GM10266 (cell line): ENCODE measurements at regions not wholly inside any gene's neighbourhood (a gene's known extent, or its start where the extent isn't known, plus 50 kb on each side); places are given as distances from the start of the nearest gene placed in this dataset.
"Not testable (repeated sequence)": the region's sequence is repeated elsewhere in the genome, so short reads cannot be mapped to it uniquely, and the experiment has no call there.

Source experiments
- DNase-seq: peaks from one replicate; pipeline ENCODE4 v3.0.0; 2012; ENCODE audit errors: extremely low spot score
- TF ChIP-seq, protein P1 (sequence below): IDR thresholded peaks from 2 replicates; pipeline ENCODE4 v1.5.1; 2012; ENCODE audit warnings: mild to moderate bottlenecking, low read depth; ENCODE audit not compliant: control insufficient read depth, insufficient read depth; ENCODE audit errors: missing control alignments

DNA sequence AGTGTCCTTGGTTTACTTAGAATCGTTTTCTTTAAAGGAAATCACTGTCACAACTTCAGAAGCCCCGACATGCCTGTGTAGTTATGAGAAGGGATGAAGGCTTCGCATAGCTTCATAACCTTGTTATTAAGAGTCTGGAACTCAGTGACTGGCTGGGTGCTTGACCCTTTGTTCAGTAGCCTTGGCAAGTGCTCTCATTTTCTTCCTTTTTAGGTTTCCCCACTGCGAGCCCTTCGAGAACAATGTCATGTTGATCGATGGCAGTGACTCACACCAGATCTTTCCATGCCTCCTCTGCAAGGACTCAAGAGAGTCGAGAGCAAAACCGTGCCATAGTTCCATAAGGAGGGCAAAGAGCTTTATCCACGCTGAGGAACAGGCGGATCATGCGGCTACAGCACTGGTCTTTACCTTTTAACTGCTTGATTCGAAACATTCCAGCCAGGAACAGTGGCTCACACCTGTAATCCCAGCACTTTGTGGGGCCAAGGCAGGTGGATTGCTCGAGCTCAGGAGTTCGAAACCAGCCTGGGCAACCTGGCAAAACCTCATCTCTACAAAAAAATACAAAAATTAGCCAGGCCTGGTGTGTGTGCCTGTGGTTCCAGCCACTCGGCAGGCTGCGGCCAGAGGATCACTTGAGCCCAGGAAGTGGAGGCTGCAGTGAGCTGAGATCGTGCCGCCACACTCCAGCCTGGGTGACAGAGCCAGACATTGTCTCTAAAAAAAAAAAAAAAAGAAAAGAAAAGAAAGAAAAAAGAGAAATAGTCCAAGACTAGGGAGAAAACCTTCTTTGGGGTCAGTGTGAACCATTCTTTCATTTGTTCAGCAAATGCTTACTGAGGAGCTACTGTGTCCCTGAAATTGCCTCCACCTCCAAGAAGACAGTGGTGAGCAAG lies 95.4 kb upstream of the ERRFI1 start:
- TF ChIP-seq, protein P1, sequence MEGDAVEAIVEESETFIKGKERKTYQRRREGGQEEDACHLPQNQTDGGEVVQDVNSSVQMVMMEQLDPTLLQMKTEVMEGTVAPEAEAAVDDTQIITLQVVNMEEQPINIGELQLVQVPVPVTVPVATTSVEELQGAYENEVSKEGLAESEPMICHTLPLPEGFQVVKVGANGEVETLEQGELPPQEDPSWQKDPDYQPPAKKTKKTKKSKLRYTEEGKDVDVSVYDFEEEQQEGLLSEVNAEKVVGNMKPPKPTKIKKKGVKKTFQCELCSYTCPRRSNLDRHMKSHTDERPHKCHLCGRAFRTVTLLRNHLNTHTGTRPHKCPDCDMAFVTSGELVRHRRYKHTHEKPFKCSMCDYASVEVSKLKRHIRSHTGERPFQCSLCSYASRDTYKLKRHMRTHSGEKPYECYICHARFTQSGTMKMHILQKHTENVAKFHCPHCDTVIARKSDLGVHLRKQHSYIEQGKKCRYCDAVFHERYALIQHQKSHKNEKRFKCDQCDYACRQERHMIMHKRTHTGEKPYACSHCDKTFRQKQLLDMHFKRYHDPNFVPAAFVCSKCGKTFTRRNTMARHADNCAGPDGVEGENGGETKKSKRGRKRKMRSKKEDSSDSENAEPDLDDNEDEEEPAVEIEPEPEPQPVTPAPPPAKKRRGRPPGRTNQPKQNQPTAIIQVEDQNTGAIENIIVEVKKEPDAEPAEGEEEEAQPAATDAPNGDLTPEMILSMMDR: no peak
- DNase-seq: no peak

DNA sequence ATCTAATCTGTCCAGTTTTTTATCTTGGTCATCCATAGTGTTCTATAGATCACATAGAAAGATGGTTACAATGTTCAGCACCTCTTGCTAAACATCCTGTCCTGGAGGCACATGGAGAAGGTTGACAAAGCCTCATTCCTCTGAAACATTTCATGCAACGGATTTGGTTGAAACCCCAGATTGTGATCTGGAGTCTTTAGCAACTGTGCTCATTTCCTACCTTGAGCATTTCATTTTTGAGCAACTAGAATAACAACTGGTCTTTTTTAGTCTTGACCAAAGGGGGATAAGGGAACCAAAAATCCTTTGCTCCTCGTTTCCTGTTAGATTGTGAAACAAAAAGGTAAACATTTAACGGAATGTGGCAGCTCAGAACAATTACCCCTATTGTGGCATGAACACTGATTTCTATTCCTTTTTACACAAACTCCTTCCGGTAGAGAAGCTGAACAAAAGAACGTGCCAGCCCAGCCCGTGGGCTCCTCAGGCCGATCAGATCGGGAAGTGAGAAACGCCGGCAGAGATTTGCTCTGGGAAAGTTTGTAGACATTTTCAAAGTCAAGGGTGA lies 94.7 kb upstream of the ERRFI1 start:
- TF ChIP-seq, protein P1: no peak
- no peak for DNase-seq

DNA sequence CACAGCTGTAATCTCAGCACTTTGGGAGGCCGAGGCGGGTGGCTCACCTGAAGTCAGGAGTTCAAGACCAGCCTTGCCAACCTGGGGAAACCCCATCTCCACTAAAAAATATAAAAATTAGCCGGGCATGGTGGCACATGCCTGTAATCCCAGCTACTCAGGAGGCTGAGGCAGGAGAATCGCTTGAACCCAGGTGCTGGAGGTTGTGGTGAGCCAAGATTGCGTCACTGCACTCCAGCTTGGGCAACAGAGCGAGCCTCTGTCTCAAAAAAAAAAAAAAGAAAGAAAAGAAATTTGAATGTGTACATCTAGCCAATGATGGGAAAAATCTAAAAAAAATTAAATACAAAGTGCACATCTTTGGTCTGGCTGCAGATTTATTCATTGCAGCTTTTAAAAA lies 92.6 kb upstream of the ERRFI1 start:
- not testable (repeated sequence) for DNase-seq

DNA sequence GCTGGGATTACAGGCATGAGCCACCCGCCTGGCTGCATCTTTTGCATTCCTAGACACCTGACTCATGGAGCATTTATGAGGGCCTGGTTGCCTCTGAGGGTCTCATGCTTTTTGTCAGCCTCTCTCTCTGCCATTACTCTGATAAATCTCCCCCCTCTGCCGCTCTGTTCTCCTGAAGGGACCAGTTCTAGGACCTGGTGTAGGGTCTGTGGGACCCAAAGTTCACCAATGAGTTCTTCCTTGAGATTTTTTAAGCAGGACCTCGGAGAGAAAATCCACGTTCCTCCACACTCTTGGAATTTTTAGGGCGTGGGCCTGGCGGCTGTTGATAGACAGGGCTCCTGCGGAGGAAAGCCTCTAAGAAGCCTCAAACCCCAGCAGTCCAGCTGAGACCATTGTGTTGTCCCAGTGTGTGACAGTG lies 91.9 kb upstream of the ERRFI1 start:
- no peak for DNase-seq
- TF ChIP-seq, protein P1: no peak

DNA sequence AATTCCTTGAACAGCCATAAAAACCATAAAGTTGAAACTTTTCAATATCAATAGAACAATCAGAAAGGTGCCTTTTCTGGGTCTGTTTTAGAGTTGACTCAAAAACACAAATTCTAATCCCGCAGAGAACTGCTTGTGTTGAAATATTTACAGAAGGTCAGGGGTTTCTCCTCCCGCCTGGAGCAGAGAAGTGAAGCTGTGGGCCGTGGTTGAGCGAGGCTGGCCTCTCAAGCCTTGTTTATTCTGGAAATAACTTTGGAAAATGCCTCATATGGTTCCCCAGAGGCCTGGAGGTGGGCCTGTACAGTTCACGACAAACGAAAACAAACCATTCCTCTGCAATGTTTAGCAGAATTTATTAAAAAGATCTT lies 90.8 kb upstream of the ERRFI1 start:
- TF ChIP-seq, protein P1: no peak
- DNase-seq: no peak

DNA sequence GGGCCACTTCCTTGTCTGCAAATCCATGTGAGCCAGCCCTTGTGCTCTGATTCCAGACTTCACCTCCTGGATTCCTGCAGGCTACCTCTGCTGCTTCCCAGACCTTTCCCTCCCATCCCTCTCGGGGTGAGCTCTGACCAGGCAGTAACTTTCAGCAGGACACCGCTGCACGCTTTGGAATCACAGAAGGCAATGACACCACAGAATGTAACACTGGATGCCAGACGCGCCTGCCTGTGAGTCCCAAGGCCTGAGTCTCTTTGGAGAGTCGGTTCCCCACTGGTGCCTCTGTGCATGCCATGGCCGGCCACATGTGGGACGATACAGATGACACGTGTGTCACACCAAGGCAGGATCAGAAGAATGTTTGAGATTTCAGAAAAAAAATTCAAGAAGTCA lies 89.7 kb upstream of the ERRFI1 start:
- TF ChIP-seq, protein P1: no peak
- DNase-seq: no peak

DNA sequence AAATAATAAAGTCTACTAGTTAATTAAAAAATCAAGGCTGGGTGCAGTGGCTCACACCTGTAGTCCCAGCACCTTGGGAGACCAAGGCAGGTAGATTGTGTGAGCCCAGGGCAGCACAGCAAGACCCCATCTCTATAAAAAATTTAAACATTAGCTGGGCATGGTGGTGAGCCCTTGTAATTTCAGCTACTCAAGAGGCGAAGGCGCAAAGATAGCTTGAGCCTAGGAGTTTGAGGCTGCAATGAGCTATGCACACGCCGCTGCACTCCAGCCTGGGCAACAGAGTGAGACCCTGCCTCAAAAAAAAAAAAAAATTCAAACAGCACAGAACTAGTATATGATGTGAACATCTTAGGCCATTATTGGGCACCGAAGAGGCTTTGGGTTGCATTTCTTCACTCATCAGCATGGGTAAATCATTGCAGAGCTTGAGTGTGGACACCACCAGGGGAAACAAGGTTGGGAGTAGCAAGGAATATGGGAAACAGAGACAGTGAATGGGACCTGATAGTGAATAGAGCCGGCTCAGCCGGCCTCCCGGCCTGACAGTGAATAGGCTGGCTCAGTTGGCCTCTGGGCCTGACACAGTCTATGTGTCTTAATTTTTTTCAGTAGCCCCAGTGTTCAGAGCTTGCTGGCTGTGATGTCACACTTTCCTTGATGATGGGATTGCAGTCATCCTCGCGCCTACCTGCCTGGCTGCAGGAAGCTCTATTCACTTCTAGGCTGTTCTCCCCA lies 89.1 kb upstream of the ERRFI1 start:
- TF ChIP-seq, protein P1: no peak
- no peak for DNase-seq
